GM12891 (cell line): ENCODE measurements at regions not wholly inside any gene's neighbourhood (a gene's known extent, or its start where the extent isn't known, plus 50 kb on each side); places are given as distances from the start of the nearest gene placed in this dataset.

ENCODE experiments used
- POLR2A ChIP-seq: IDR thresholded peaks from 2 replicates; pipeline ENCODE4 v1.6.1; 2011; ENCODE audit warnings: low read depth, low read length, control low read depth
- POLR2AphosphoS5 ChIP-seq: IDR thresholded peaks from 2 replicates; pipeline ENCODE4 v1.6.1; 2011; ENCODE audit warnings: low read depth, low read length, control low read depth

DNA sequence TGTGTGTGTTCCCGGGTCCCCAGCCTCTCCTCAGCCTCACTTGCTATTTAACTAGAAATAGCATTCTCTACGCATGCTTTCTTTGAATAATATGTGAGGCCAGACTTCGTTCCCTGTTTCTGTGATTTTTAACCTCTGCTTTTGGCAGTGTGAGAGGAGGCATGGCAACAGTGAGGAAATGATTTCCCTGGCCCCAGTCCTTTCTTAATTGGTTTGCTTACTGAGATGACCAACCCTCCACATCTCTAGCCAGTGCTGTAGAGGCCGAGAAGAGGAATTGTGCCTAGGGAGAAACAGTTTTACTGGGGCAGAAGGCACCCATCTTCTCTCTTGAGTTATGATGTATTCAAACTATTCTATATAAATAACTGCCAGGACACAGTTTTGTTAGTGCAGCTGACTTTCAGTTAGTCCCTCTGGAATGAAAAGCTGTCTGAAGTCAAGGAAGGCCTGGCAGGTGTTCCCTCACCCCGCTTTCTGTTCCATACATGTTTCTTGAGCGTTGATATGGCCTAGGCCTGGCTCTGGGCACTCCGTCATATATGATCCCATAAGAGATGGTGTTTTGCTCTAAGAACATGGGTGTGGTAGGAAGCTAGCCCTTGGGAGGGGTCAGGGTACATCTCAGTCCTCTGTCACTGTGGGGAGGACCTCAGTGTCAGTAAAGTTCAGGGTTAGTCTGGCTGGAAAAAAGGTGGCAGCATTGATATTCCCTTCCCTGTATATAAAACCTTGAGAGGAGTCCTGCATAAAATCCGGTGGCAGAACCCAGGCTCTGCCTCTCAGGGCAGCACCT is 73.7 kb upstream of the NPAS1 start:
- no peak for TF ChIP-seq POLR2A
- no peak for TF ChIP-seq POLR2AphosphoS5
